Astrocyte of the hippocampus (primary cell): ENCODE measurements at regions not wholly inside any gene's neighbourhood (a gene's known extent, or its start where the extent isn't known, plus 50 kb on each side); places are given as distances from the start of the nearest gene placed in this dataset.
"Not testable (repeated sequence)": the region's sequence is repeated elsewhere in the genome, so short reads cannot be mapped to it uniquely, and the experiment has no call there.

Source experiments
- DNase-seq: peaks from one replicate; pipeline ENCODE4 v3.0.0; 2011; ENCODE audit warnings: low read depth, low spot score

DNA sequence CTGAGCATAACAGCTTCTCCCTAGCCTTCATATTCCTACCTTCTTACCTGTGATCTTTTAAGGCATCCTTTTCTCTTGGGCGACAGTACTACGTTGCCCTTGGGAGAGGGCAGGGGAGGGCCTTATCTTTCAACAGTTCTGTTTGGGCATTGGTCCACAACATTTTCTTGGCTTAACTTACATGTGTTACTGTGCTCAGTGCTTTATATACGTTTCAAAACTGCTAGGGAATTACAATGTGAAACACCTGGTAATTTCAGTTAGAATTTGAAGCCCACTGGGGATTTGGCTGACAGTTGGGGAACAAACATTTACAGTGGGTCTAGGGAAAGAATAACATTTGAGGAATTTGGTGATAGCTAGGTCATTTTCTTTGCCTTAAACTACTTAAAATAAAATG is 667.1 kb downstream of the PRIM2 start:
- not testable (repeated sequence) for DNase-seq

GRCh38 chr6:57985734-57986133 is 668.3 kb downstream of the PRIM2 start:
- DNase-seq = not testable (repeated sequence)

DNA sequence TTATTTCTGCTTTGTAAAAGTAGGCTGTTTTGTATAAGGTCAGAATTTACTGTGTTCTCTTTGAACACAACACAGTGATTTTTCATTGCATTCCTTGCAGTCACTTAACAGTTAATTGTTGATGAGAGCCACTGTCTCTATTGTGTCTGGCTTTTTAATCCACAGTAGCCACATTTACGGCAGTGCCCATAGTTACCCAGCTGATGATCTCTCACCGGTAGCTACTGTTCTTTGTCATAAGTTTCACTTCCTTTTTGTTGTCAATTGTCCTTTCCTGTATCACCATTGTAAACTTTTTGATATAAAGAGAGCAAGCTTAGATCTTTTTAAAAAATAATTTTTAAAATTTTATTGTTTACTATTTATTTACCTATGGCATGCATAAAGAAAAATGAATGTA is 669.2 kb downstream of the PRIM2 start:
- DNase-seq = not testable (repeated sequence)

- not testable (repeated sequence) for DNase-seq
Measured at GRCh38 chr6:57989520-57990080, 672.2 kb downstream of the PRIM2 start.

GRCh38 chr6:57998858-57999619 is 681.6 kb downstream of the PRIM2 start:
- DNase-seq = not testable (repeated sequence)

- DNase-seq = not testable (repeated sequence)
Measured at GRCh38 chr6:58000233-58000632, 682.8 kb downstream of the PRIM2 start.

GRCh38 chr6:58003417-58004167 is 686.2 kb downstream of the PRIM2 start:
- DNase-seq = not testable (repeated sequence)

DNA sequence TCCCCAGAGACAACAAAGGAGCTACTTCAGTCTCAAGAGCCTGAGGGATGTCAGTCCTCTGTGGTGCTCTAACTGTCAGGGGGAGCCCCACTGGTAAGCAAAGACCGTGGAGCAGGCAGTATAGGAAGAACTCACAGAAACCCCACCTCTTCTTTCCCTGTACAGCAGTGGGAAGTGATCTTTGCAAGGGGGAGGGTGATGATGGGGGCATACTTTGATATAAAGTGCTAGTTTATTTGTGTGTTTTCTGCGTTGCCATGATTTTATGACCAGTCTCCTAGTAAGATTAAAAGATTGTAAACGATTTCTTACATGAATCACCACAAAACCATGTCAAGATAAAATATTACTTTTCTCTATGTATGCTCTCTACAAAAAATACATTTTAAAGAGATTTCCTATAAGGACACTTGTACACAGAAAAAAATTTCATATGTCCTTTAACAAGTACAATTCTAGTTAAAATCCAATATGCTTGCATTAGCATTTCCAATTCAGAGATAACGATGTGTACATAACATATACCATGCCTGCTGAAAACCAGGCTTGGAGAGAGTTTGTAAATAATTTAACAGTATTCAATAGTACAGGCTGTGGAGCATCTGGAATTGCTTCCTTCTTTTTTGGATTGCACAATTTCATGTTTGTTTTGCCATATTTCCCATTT is 690.0 kb downstream of the PRIM2 start:
- DNase-seq = not testable (repeated sequence)

- DNase-seq = not testable (repeated sequence)
Measured at GRCh38 chr6:58008001-58008335, 690.5 kb downstream of the PRIM2 start.

DNA sequence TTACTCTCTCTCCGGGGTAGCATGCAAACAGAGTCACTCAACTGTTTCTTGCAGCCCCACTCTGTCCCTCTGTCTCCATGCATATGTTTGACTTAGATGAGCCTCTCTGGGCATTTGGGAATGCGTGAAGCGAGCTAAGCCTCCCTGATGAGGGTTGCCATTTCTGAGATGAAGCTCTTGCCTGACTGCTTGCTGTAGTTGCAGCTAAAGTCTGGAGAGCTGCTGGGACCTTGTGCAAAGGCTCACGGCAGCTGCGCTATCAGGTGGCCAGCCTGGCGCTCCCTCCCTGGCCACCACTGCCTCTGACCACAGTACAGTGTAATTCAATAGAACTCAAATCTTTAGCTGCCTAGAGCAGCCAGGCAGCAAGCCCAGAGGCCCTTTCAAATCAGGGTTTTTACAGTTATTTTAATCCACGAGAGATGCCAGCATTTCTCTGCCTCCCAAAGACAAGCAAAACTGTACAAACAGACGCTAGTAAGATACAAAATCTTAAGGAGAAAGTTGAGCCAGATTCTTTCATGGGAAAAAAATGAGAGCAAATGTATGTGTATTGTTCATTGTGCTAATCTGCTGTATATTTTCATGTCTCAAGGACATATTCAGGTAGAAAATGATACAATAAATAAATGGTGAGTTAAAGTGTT is 694.6 kb downstream of the PRIM2 start:
- not testable (repeated sequence) for DNase-seq

GRCh38 chr6:58016614-58017013 is 699.2 kb downstream of the PRIM2 start:
- not testable (repeated sequence) for DNase-seq

- not testable (repeated sequence) for DNase-seq
Measured at GRCh38 chr6:58028188-58028587, 710.8 kb downstream of the PRIM2 start.

- DNase-seq = not testable (repeated sequence)
Measured at GRCh38 chr6:58038213-58038612, 720.8 kb downstream of the PRIM2 start.

DNA sequence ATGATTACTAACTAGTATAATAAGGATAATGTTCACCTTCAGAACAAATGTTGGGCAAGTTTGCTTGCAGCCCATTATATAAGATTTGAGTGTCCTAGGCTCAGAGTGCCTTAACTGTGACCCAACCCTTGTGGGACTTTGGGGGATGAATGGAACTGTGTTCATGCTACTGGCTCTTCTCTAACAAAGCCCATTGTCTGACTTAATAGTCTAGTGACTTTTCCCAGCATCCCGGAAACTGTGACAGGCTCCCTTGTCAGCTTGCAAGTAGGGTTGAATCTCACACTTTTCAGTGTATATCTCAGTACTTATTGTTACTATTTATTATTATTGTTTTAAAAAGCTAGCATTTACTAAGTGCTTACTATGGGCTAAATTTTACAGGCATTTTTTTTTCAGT is 729.2 kb downstream of the PRIM2 start:
- DNase-seq = not testable (repeated sequence)

DNA sequence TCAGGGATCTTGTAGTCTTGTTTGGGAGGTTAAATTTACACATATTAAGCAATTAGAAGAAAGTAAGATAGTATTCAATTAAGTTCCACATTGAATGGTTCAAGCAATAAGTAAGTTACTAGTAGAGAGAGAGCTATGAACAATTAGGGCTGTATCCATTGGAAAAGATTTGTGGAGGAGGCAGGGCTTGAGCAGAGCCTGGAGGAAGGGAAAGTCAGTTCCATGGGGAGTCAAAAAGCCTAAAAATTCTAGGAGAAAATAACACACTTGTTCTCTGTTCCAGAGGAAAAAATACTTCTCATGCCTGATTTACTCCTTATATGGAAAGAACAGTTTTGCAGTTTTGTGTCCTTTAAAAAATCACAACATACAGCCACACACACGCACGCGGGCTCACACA is 730.0 kb downstream of the PRIM2 start:
- not testable (repeated sequence) for DNase-seq

- DNase-seq = not testable (repeated sequence)
Measured at GRCh38 chr6:58047865-58048264, 730.4 kb downstream of the PRIM2 start.

- not testable (repeated sequence) for DNase-seq
Measured at GRCh38 chr6:58055465-58056176, 738.2 kb downstream of the PRIM2 start.

GRCh38 chr6:58059701-58060100 is 742.3 kb downstream of the PRIM2 start:
- DNase-seq = not testable (repeated sequence)

GRCh38 chr6:58063542-58063941 is 746.1 kb downstream of the PRIM2 start:
- DNase-seq = not testable (repeated sequence)

DNA sequence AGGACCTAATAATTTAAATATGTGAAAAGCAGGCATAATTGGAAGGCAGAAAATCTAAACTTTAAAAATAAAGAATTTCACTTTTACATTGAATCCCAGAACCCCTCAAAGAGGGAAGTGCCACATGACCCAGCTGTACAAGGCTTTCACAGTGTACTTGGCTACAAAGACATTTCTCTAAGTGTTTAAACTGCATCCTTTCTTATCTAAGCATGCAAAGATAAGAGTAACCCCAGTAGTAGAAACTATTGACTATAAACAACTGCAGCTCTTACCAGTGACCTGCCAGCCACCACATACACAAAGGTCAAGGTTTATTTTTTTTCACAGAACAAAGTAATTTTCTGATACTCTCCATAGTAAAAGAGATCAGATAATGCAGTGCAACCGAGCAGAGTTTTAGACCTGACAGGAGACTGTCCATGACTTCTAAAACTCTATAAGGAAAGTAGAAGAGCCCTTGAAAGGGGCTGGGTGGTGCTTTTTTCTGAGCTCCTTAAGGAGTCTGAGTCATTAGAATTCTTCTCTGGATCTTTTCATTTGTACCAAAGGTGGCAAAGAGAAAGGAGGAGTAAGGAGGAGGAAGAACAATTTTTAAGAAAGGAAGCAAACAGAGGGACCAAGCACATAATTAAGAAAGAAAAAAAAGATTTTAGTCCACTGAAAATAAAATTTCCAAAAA is 750.6 kb downstream of the PRIM2 start:
- not testable (repeated sequence) for DNase-seq
